ENCODE measurements at regions not wholly inside any gene's neighbourhood (a gene's known extent, or its start where the extent isn't known, plus 50 kb on each side); places are given as distances from the start of the nearest gene placed in this dataset.

GRCh38 chr4:83889802-83890201, 353.9 kb downstream of the GPAT3 start:
- Mint-ChIP-seq H3K27me3 (no peaks in the 10 kb centered on the region), H3K27ac (no peak overlapping the region), H3K9me3 (ENCODE audit: low read depth) (no peaks in the 10 kb centered on the region), H3K4me1 (peaks cover 2% of the 10 kb centered on the region), H3K36me3 (no peaks in the 10 kb centered on the region), H3K4me3 (no peak overlapping the region)
- no peak for ATAC-seq
- CTCF ChIA-PET: no interaction called here
- no peak for DNase-seq

GRCh38 chr4:83885256-83886182, 349.6 kb downstream of the GPAT3 start:
- ATAC-seq: no peak
- Mint-ChIP-seq H3K27ac (no peak overlapping the region), H3K27me3 (no peaks in the 10 kb centered on the region), H3K4me3 (no peak overlapping the region), H3K36me3 (no peaks in the 10 kb centered on the region), H3K9me3 (ENCODE audit: low read depth) (no peaks in the 10 kb centered on the region), H3K4me1 (peaks cover 2% of the 10 kb centered on the region)
- CTCF ChIA-PET: interaction anchor here (1.1 kb wide), 1 partner anchor 22 kb away, joined by 3 read pairs; no protein-coding TSS in a partner anchor
- DNase-seq: no peak

GRCh38 chr4:83876047-83876446, 340.1 kb downstream of the GPAT3 start:
- no peaks in the 10 kb centered on the region for H3K27me3 Mint-ChIP-seq
- DNase-seq: no peak
- no peak for ATAC-seq
- no peaks in the 10 kb centered on the region for H3K9me3 Mint-ChIP-seq (ENCODE audit: low read depth)
- CTCF ChIA-PET: no interaction called here
- no peak overlapping the region for H3K4me3 Mint-ChIP-seq
- H3K36me3 Mint-ChIP-seq: no peaks in the 10 kb centered on the region
- no peak overlapping the region for H3K27ac Mint-ChIP-seq
- H3K4me1 Mint-ChIP-seq: no peaks in the 10 kb centered on the region

DNA sequence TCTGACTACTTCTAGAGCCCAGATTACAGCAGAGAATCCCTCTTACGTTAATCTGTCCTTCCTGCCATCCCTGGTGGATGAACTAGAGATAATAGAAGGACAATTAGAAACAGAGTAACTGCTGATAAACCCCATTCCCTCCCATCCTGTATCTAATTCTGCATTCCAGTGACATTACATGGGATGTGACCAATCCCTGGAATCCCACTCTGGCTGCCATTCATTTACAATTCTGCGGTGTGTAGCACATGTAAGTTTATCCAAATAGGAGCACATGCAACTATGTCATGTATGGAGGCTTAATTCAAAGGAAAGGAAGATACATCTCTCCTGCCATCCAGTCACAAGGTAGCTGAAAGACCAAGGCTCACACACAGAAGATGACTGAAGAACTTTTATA, 339.5 kb downstream of the GPAT3 start:
- H3K4me1 Mint-ChIP-seq: no peaks in the 10 kb centered on the region
- no peaks in the 10 kb centered on the region for H3K9me3 Mint-ChIP-seq (ENCODE audit: low read depth)
- CTCF ChIA-PET: no interaction called here

GRCh38 chr4:83873996-83874395, 338.1 kb downstream of the GPAT3 start:
- no peaks in the 10 kb centered on the region for H3K9me3 Mint-ChIP-seq (ENCODE audit: low read depth)
- H3K4me1 Mint-ChIP-seq: no peaks in the 10 kb centered on the region
- no peak overlapping the region for H3K4me3 Mint-ChIP-seq
- DNase-seq: no peak
- CTCF ChIA-PET: no interaction called here
- no peak overlapping the region for H3K27ac Mint-ChIP-seq
- no peaks in the 10 kb centered on the region for H3K36me3 Mint-ChIP-seq
- no peak for ATAC-seq
- no peaks in the 10 kb centered on the region for H3K27me3 Mint-ChIP-seq

More for the DNA sequence above, 339.5 kb downstream of the GPAT3 start:
- Mint-ChIP-seq H3K27ac (no peak overlapping the region), H3K27me3 (no peaks in the 10 kb centered on the region), H3K36me3 (no peaks in the 10 kb centered on the region), H3K4me3 (no peak overlapping the region)
- ATAC-seq (no peak), DNase-seq (no peak)

- no peaks in the 10 kb centered on the region for H3K9me3 Mint-ChIP-seq (ENCODE audit: low read depth)
- DNase-seq (no peak), ATAC-seq (no peak)
- CTCF ChIA-PET: no interaction called here
- H3K36me3 Mint-ChIP-seq: no peaks in the 10 kb centered on the region
- H3K27me3 Mint-ChIP-seq: no peaks in the 10 kb centered on the region
- H3K4me3 Mint-ChIP-seq: no peak overlapping the region
- no peak overlapping the region for H3K27ac Mint-ChIP-seq
- H3K4me1 Mint-ChIP-seq: no peaks in the 10 kb centered on the region
These were observed 334.5 kb downstream of the GPAT3 start for GRCh38 chr4:83870328-83870950.

DNA sequence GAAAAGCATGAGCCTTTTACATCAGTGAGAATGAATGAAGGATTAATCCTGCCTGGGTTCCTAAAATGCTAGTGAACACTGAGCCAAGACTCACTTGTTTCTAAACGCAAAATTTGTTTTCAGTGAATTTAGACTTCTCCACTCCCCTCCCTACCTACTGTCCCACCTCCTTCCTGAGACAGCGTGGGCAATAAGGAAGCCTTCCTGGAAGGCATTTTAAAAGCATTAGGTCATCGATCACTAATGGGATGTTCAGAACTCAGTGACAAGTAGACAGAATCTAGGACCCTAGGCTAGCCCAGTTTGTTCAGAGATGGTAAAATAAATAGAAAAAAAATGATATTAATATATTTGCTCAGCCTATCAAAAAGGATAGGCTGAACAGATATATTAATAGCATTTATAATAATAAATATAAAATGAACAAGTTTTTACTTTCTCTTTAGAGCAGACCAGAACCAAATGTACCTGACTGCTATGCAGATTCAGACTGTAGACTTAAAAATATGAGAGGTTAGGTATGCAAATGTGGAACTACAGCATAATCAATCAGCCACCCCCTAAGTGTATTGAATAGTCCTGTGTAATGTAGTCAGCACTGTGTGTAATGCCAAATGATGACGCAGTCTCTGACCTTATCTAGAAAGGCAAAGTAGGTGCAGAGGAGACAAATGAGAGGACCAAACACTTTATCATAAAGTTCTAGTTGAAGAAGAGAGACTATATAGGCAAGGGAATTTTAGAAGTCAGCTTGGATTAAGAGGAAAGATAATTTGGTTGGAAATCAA, 331.1 kb downstream of the GPAT3 start:
- Mint-ChIP-seq H3K36me3 (no peaks in the 10 kb centered on the region), H3K9me3 (ENCODE audit: low read depth) (no peaks in the 10 kb centered on the region), H3K4me1 (no peaks in the 10 kb centered on the region), H3K4me3 (no peak overlapping the region), H3K27ac (no peak overlapping the region), H3K27me3 (no peaks in the 10 kb centered on the region)
- ATAC-seq (no peak), DNase-seq (no peak)
- CTCF ChIA-PET: no interaction called here

DNA sequence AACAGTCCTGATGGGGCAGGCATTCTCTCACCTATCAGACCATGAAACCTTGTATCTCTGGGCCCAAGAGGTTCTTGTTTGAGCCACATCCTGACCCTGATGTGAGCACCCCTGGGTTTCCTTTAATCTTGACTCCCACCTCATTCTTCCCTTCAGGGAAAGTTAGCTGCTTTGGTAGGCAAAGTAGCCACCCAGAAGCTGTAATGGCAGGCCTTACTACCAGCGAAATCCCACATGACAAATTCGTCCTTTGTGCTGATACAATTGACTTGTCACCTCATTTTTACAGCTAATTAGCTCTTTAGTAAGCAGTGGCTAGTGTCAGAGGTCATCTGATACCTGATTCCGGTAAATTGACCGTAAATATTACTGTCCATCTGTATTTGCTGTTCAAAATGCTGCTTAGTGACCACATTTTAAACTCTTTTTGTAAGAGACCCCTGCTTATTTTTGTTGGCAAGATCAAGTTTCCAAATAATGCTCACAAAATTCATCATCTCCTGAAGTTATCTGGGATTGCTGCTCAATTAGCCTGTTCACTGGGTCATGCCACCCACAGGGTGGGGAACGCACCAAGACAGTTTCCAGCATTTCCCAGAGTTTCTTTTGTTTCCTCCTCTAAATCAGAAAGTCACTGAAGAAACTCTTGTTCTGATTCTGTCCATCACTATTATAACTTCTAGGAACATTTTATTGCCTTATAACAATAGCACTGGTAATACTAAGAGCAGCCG, 329.7 kb downstream of the GPAT3 start:
- ATAC-seq: no peak
- H3K27me3 Mint-ChIP-seq: no peaks in the 10 kb centered on the region
- no peaks in the 10 kb centered on the region for H3K36me3 Mint-ChIP-seq

DNA sequence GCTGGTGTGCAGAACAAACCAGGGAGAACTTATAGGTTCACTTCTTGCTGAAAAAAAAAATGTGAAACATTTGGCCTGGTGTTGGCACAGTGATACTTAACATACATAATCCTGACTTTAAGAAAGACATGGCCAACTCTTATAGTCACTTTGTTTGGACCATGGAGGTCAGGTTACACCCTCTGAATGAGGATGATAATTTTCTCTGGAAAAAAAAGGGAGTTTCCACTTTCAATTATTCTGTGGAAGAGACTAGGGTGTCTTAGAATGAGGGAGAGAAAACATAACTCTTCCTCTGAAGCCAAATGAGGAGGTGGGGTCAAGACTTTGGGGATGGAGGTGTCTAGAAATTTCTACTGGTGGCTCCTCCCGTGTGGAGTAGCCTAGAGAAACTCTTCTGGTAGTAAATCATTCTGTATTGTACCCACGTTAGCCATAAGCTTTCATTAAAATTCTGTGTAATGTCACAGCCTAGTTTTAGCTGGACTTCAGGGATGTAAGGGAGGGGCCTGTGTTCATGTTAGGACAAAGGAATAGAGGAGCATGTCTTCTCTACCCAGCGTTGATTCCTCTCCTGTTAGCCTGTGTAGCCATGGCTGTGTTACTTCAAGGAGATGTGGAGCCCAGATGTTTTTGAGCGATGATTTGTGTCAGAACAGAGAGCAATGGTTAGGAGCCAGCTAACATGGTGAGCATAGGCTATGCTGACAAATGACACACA, 328.3 kb downstream of the GPAT3 start:
- no peaks in the 10 kb centered on the region for H3K36me3 Mint-ChIP-seq
- no peaks in the 10 kb centered on the region for H3K9me3 Mint-ChIP-seq (ENCODE audit: low read depth)
- ATAC-seq (no peak), DNase-seq (no peak)
- no peaks in the 10 kb centered on the region for H3K27me3 Mint-ChIP-seq
- CTCF ChIA-PET: no interaction called here
- no peaks in the 10 kb centered on the region for H3K4me1 Mint-ChIP-seq
- no peak overlapping the region for H3K4me3 Mint-ChIP-seq
- no peak overlapping the region for H3K27ac Mint-ChIP-seq

More for the DNA sequence above, 329.7 kb downstream of the GPAT3 start:
- Mint-ChIP-seq H3K4me1 (no peaks in the 10 kb centered on the region), H3K4me3 (no peak overlapping the region), H3K27ac (no peak overlapping the region), H3K9me3 (ENCODE audit: low read depth) (no peaks in the 10 kb centered on the region)
- no peak for DNase-seq
- CTCF ChIA-PET: no interaction called here

GRCh38 chr4:83862471-83862870, 326.6 kb downstream of the GPAT3 start:
- no peak for DNase-seq
- ATAC-seq: no peak
- Mint-ChIP-seq H3K36me3 (no peaks in the 10 kb centered on the region), H3K4me3 (no peak overlapping the region), H3K4me1 (no peaks in the 10 kb centered on the region), H3K27ac (no peak overlapping the region), H3K27me3 (no peaks in the 10 kb centered on the region), H3K9me3 (ENCODE audit: low read depth) (no peaks in the 10 kb centered on the region)
- CTCF ChIA-PET: no interaction called here

- DNase-seq: no peak
- Mint-ChIP-seq H3K4me1 (no peaks in the 10 kb centered on the region), H3K36me3 (no peaks in the 10 kb centered on the region), H3K4me3 (no peak overlapping the region), H3K27me3 (no peaks in the 10 kb centered on the region), H3K27ac (no peak overlapping the region), H3K9me3 (ENCODE audit: low read depth) (no peaks in the 10 kb centered on the region)
- CTCF ChIA-PET: no interaction called here
- ATAC-seq: no peak
These were observed 324.3 kb downstream of the GPAT3 start for GRCh38 chr4:83860200-83860599.

DNA sequence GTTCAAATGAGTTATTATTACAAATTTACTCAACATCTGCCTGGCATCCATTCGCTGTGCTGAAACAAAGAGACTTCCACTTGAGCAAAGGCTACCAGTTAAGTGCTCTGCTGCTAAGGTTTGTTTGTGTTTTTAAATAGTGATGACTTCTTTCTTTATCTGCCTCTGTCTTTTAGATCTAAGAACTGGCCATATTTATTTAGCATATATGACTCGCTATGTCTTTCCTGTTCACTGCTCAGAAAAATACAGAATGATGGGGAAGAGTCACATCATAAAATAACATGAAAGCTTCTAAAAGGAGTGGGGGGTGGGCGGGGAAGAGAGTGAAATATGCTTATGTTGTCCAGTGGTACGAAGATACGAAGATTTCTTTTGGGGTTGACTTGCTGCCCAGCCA, 322.2 kb downstream of the GPAT3 start:
- Mint-ChIP-seq H3K27ac (no peak overlapping the region), H3K36me3 (no peaks in the 10 kb centered on the region), H3K9me3 (ENCODE audit: low read depth) (no peaks in the 10 kb centered on the region), H3K4me3 (no peak overlapping the region), H3K4me1 (no peaks in the 10 kb centered on the region), H3K27me3 (no peaks in the 10 kb centered on the region)
- ATAC-seq (no peak), DNase-seq (no peak)
- CTCF ChIA-PET: no interaction called here

DNA sequence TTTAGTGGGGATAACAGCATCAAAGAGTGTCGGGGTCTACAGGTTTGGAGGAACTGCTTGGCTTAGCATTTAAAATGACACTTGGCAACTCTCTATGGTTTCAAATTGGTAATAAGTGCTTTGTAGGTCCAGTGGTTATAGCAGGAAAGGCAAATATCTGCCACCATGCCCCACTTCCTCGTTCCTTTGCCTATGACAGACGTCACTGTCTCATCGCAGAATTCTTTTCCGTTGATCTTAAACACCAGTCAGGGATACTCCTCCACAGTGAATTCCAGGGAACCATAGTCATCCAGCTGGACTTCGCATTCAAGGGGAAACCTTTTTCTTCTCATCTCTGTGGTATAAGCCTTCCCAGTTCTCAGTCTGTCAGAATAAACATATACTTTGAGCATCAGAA, 319.1 kb downstream of the GPAT3 start:
- ATAC-seq: no peak

More for the DNA sequence above, 319.1 kb downstream of the GPAT3 start:
- H3K36me3 Mint-ChIP-seq: no peaks in the 10 kb centered on the region
- no peaks in the 10 kb centered on the region for H3K4me1 Mint-ChIP-seq
- H3K9me3 Mint-ChIP-seq (ENCODE audit: low read depth): no peaks in the 10 kb centered on the region
- no peak overlapping the region for H3K27ac Mint-ChIP-seq
- H3K27me3 Mint-ChIP-seq: no peaks in the 10 kb centered on the region
- CTCF ChIA-PET: no interaction called here
- H3K4me3 Mint-ChIP-seq: no peak overlapping the region
- no peak for DNase-seq

Measured in activated CD8-positive, alpha-beta memory T cell treated with anti-CD3 and anti-CD28 coated beads, Interleukin-2, amount 10 ng/mL, durations not matched to agents 7 days and 5 days (primary cell).